Upper lobe of left lung (tissue), 6 donors: ENCODE measurements at regions not wholly inside any gene's neighbourhood (a gene's known extent, or its start where the extent isn't known, plus 50 kb on each side); places are given as distances from the start of the nearest gene placed in this dataset.
A peak's percentile ranks its signal among the peaks of the same experiment; 100 is the strongest.

Source experiments
- ATAC-seq, 2 donors: fragments of 200-7000 bp; cut with Tn5 transposase; one replicate each; pipeline ENCODE4 v1.9.1; 2022; ENCODE audit warnings: mild to moderate bottlenecking in 2 of 2, moderate library complexity in 2 of 2; ENCODE audit not compliant: low FRiP score in 2 of 2
- DNase-seq, 2 donors: peaks; one replicate each; pipeline ENCODE4 v3.0.0-alpha.2; 2019 to 2020
- H3K27ac ChIP-seq, 4 donors: fragments of 200-600 bp; sonication (generic); one replicate each; pipeline ENCODE4 v1.5.1; 2016 to 2019
- H3K27me3 ChIP-seq, 4 donors: fragments of 200-600 bp; sonication (generic); one replicate each; pipeline ENCODE4 v1.5.1; 2017 to 2019
- H3K36me3 ChIP-seq, 4 donors: fragments of 200-600 bp; sonication (generic); one replicate each; pipeline ENCODE4 v1.5.1; 2016 to 2019
- H3K4me1 ChIP-seq, 4 donors: fragments of 200-600 bp; sonication (generic); one replicate each; pipeline ENCODE4 v1.5.1; 2018 to 2019
- H3K4me3 ChIP-seq, 4 donors: fragments of 200-600 bp; sonication (generic); one replicate each; pipeline ENCODE4 v1.5.1; 2017 to 2019; ENCODE audit warnings: mild to moderate bottlenecking in 2 of 4, moderate library complexity in 1 of 4
- H3K9me3 ChIP-seq, 4 donors: fragments of 200-600 bp; sonication (generic); one replicate each; pipeline ENCODE4 v1.5.1; 2018 to 2019
- EP300 ChIP-seq, 4 donors: sonication (generic); formaldehyde crosslinking; IDR thresholded peaks; one replicate each; pipeline ENCODE4 v1.5.1; 2017; ENCODE audit warnings: antibody characterized with exemption in 4 of 4, control low read depth in 2 of 4
- POLR2A ChIP-seq, 4 donors: fragments of 450-650 bp; IDR thresholded peaks; one replicate each; pipeline ENCODE4 v1.5.1; 2016 to 2017; ENCODE audit warnings: antibody characterized with exemption in 4 of 4, mild to moderate bottlenecking in 2 of 4
- POLR2AphosphoS5 ChIP-seq, 2 donors: sonication (generic); formaldehyde crosslinking; IDR thresholded peaks; one replicate each; pipeline ENCODE4 v1.5.1; 2017; ENCODE audit warnings: antibody characterized with exemption in 2 of 2
- WGBS, 2 donors: methylation state at CpG; one replicate each; pipeline ENCODE4 v1.1.5; 2017 to 2018; 5-methylcytosine and 5-hydroxymethylcytosine counted together
- TF ChIP-seq, protein P1 (sequence below), 6 experiments: fragments of 450-650 bp in 4 of 6; fragments of 200-600 bp in 2 of 6; sonication (generic) in 2 of 6; IDR thresholded peaks; one replicate each; pipeline ENCODE4 v1.5.1; 2016 to 2019; ENCODE audit warnings: antibody characterized with exemption in 6 of 6
- donor health status: DM: no; HTN: no; CAD: no; lungs with moderate emphysema.
- donor health status: DM: no; HTN: yes; CAD: no; lungs with severe emphysema.

DNA sequence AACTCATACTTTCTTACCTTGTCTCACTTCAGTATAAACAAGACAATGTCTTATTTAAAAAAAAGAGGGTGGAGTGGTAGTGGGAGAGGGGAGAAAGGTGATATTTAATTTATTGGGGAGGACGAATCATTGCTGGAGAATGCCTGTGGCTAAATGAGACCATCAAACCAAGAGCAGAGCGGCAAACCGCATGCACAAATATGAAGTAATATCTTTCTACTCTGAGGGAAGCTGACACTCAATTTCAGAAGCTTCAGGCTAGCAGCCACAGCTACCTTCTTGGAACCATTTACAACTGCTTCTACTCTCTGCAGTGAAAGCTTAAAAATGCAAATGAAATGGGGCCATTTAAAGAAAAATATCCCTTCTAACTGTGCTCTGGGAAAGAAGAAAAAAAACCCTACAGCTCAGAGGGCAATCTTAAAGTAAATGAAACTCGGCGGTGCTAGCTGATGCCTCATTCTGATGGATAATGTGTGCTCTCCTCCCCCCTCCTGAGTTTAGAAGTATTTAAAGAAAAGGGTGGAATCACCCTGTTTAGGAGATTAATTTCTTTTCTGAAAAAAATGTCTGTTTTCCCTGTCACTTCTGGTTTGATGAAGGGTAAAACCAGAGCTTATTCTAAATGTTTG lies 178.2 kb upstream of the CAMK1G start:
- 34 to 43% methylated on average over 5 of the region's 5 CpGs for WGBS, 2 donors
- TF ChIP-seq POLR2A (IDR thresholded peaks at IDR 0.05), result no peak
- TF ChIP-seq, protein P1, sequence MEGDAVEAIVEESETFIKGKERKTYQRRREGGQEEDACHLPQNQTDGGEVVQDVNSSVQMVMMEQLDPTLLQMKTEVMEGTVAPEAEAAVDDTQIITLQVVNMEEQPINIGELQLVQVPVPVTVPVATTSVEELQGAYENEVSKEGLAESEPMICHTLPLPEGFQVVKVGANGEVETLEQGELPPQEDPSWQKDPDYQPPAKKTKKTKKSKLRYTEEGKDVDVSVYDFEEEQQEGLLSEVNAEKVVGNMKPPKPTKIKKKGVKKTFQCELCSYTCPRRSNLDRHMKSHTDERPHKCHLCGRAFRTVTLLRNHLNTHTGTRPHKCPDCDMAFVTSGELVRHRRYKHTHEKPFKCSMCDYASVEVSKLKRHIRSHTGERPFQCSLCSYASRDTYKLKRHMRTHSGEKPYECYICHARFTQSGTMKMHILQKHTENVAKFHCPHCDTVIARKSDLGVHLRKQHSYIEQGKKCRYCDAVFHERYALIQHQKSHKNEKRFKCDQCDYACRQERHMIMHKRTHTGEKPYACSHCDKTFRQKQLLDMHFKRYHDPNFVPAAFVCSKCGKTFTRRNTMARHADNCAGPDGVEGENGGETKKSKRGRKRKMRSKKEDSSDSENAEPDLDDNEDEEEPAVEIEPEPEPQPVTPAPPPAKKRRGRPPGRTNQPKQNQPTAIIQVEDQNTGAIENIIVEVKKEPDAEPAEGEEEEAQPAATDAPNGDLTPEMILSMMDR (IDR thresholded peaks at IDR 0.05), result no peak
- no peak for TF ChIP-seq EP300 (IDR thresholded peaks at IDR 0.05)
- TF ChIP-seq POLR2AphosphoS5 (IDR thresholded peaks at IDR 0.05), result no peak
- H3K36me3 ChIP-seq, result no peaks in the 10 kb centered on the region
- H3K27me3 ChIP-seq, result no peaks in the 10 kb centered on the region
- H3K4me1 ChIP-seq, result no peaks in the 10 kb centered on the region
- DNase-seq (no peak), ATAC-seq (no peak)
- no peak overlapping the region for H3K27ac ChIP-seq
- H3K4me3 ChIP-seq, result no peak overlapping the region
- no peaks in the 10 kb centered on the region for H3K9me3 ChIP-seq

DNA sequence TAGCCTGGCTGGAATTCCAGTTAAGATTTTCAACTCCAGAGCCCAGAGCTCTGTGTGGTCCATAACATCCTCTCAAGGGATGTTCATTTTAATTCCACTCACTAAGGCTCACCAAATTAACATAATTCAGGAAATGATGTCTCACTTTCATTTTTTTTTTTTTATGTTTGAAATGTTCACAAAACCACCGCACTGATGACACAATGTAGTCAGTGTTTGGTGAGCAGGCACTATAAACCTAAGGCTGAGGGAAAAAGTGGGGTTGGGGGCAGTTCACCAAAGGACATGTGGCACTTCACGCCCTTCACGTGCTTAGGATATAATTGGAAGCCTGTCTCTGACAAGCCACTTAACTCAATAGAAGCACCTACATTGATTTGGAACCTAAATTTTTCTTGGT lies 177.3 kb upstream of the CAMK1G start:
- Histone ChIP-seq H3K27ac (no peak overlapping the region), H3K36me3 (no peaks in the 10 kb centered on the region), H3K9me3 (no peaks in the 10 kb centered on the region), H3K4me1 (no peaks in the 10 kb centered on the region), H3K27me3 (no peaks in the 10 kb centered on the region), H3K4me3 (no peak overlapping the region)
- no peak for ATAC-seq
- 53 to 58% methylated on average over 3 of the region's 3 CpGs for WGBS, 2 donors
- TF ChIP-seq POLR2A (IDR thresholded peaks at IDR 0.05) (no peak), EP300 (IDR thresholded peaks at IDR 0.05) (no peak), POLR2AphosphoS5 (IDR thresholded peaks at IDR 0.05) (no peak)
- TF ChIP-seq, protein P1 (IDR thresholded peaks at IDR 0.05), result no peak
- DNase-seq, result no peak

DNA sequence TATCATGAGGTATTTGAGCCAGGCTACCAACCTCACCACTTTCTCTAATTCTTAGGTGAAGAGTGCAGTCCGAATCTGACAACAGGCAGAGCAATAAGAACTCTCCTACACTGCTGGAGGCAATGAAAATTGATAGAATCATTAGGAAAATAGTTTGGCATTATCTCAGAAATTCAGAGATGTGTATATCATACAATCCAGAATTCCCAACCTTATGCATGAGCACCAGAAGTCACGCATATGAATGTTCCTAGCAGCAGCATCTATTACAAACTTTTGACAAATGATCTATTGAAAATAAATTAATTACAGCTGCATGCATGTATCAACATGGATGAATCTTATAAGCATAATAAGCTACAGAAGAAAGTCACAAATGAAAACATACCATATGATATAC lies 176.9 kb upstream of the CAMK1G start:
- no peak for TF ChIP-seq POLR2AphosphoS5 (IDR thresholded peaks at IDR 0.05)
- TF ChIP-seq POLR2A (IDR thresholded peaks at IDR 0.05), result no peak
- TF ChIP-seq EP300 (IDR thresholded peaks at IDR 0.05), result no peak
- TF ChIP-seq, protein P1 (IDR thresholded peaks at IDR 0.05), result no peak
- H3K27ac ChIP-seq, result no peak overlapping the region
- H3K36me3 ChIP-seq, result no peaks in the 10 kb centered on the region
- no peaks in the 10 kb centered on the region for H3K9me3 ChIP-seq
- DNase-seq, result no peak
- no peaks in the 10 kb centered on the region for H3K4me1 ChIP-seq
- no peaks in the 10 kb centered on the region for H3K27me3 ChIP-seq
- no peak for ATAC-seq
- WGBS, 2 donors, result 85% methylated on average over 2 of the region's 2 CpGs
- no peak overlapping the region for H3K4me3 ChIP-seq

DNA sequence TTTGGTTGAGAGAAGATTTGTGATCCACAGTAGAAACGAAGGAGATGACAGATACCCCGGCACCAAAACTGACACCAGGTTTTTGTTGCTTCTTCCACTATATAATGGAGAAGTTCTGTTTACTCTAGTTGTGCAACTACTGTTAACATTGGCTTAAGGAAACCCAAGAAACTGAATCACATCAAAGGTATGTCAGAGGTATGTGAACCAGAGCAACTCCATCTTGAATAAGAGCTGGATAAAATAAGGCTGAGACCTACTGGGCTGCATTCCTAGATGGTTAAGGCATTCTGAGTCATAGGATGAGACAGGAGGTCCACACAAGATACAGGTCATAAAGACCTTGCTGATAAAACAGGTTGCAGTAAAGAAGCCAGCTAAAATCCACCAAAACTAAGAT lies 173.7 kb upstream of the CAMK1G start:
- no peaks in the 10 kb centered on the region for H3K9me3 ChIP-seq
- 66 to 82% methylated on average over 2 of the region's 2 CpGs for WGBS, 2 donors
- no peak for DNase-seq
- H3K4me3 ChIP-seq, result no peak overlapping the region
- no peaks in the 10 kb centered on the region for H3K27me3 ChIP-seq
- no peak for ATAC-seq
- no peak overlapping the region for H3K27ac ChIP-seq
- TF ChIP-seq POLR2A (IDR thresholded peaks at IDR 0.05), result no peak
- TF ChIP-seq, protein P1 (IDR thresholded peaks at IDR 0.05), result no peak
- TF ChIP-seq EP300 (IDR thresholded peaks at IDR 0.05), result no peak
- TF ChIP-seq POLR2AphosphoS5 (IDR thresholded peaks at IDR 0.05), result no peak
- no peaks in the 10 kb centered on the region for H3K36me3 ChIP-seq
- no peaks in the 10 kb centered on the region for H3K4me1 ChIP-seq

DNA sequence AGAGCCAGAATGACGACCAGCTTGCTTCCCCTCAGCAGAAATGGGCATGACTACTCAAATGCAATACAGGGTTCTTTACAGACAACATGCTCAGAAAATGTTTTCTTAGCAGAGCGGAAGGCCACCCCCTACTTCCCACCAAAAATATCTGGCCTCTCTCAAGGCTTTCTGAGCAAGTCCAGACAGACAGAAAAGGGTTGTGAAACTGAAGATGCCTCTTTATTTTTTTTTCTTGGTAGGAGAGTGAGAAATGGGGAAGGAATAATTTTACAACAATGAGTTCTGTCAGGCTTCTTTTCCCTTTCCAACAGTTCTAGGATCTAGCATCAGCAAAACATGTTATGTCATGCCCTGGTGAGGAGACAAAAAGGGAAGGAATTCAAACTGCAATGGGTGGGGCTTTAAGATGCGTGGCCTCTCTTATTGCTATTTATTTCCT lies 172.0 kb upstream of the CAMK1G start:
- no peaks in the 10 kb centered on the region for H3K9me3 ChIP-seq
- no peaks in the 10 kb centered on the region for H3K36me3 ChIP-seq
- WGBS, 2 donors, result 27 to 35% methylated on average over 3 of the region's 3 CpGs
- no peak overlapping the region for H3K4me3 ChIP-seq
- no peak for TF ChIP-seq POLR2A (IDR thresholded peaks at IDR 0.05)
- DNase-seq (no peak), ATAC-seq (peak in 1 of 2 donors; percentile 90)
- H3K4me1 ChIP-seq, result no peaks in the 10 kb centered on the region
- no peaks in the 10 kb centered on the region for H3K27me3 ChIP-seq
- H3K27ac ChIP-seq, result no peak overlapping the region
